ENCODE measurements at regions not wholly inside any gene's neighbourhood (a gene's known extent, or its start where the extent isn't known, plus 50 kb on each side); places are given as distances from the start of the nearest gene placed in this dataset.
A peak's percentile ranks its signal among the peaks of the same experiment; 100 is the strongest.
"Not testable (repeated sequence)": the region's sequence is repeated elsewhere in the genome, so short reads cannot be mapped to it uniquely, and the experiment has no call there.

GRCh38 chr11:34754171-34754823 is 133.4 kb downstream of the EHF start:
- no peak for DNase-seq

GRCh38 chr11:34750692-34751405 is 130.0 kb downstream of the EHF start:
- DNase-seq: no peak

GRCh38 chr11:34749666-34750659 is 129.1 kb downstream of the EHF start:
- peak; percentile 15 for DNase-seq

GRCh38 chr11:34748036-34748435 is 127.1 kb downstream of the EHF start:
- DNase-seq: no peak

- DNase-seq: no peak
Measured at GRCh38 chr11:34747251-34747650, 126.4 kb downstream of the EHF start.

GRCh38 chr11:34745195-34745594 is 124.3 kb downstream of the EHF start:
- DNase-seq: peak; percentile 10

- no peak for DNase-seq
Measured at GRCh38 chr11:34744511-34744910, 123.6 kb downstream of the EHF start.

GRCh38 chr11:34738237-34738636 is 117.3 kb downstream of the EHF start:
- DNase-seq: no peak

GRCh38 chr11:34732831-34733230 is 111.9 kb downstream of the EHF start:
- DNase-seq: no peak

GRCh38 chr11:34731603-34732002 is 110.7 kb downstream of the EHF start:
- DNase-seq: no peak

- DNase-seq: no peak
Measured at GRCh38 chr11:34730544-34731295, 109.8 kb downstream of the EHF start.

- no peak for DNase-seq
Measured at GRCh38 chr11:34728609-34729008, 107.7 kb downstream of the EHF start.

- no peak for DNase-seq
Measured at GRCh38 chr11:34727228-34727737, 106.4 kb downstream of the EHF start.

GRCh38 chr11:34724973-34725372 is 104.1 kb downstream of the EHF start:
- DNase-seq: no peak

GRCh38 chr11:34721646-34722045 is 100.8 kb downstream of the EHF start:
- no peak for DNase-seq

GRCh38 chr11:34719303-34719848 is 98.5 kb downstream of the EHF start:
- DNase-seq: no peak

- not testable (repeated sequence) for DNase-seq
Measured at GRCh38 chr11:34713631-34714030, 92.7 kb downstream of the EHF start.
